Occipital lobe (tissue), 1 donor: ENCODE measurements at regions not wholly inside any gene's neighbourhood (a gene's known extent, or its start where the extent isn't known, plus 50 kb on each side); places are given as distances from the start of the nearest gene placed in this dataset.

Experiments used
- DNase-seq: peaks from one replicate; lab custom pipeline; 2025; lab: John Stamatoyannopoulos, UW

GRCh38 chr3:126267169-126267975 lies 87.0 kb upstream of the ALDH1L1 start:
- DNase-seq = peak; percentile 65

- no peak for DNase-seq
Measured at GRCh38 chr3:126266850-126267168, 86.4 kb upstream of the ALDH1L1 start.

- DNase-seq = no peak
Measured at GRCh38 chr3:126266291-126266840, 86.0 kb upstream of the ALDH1L1 start.

DNA sequence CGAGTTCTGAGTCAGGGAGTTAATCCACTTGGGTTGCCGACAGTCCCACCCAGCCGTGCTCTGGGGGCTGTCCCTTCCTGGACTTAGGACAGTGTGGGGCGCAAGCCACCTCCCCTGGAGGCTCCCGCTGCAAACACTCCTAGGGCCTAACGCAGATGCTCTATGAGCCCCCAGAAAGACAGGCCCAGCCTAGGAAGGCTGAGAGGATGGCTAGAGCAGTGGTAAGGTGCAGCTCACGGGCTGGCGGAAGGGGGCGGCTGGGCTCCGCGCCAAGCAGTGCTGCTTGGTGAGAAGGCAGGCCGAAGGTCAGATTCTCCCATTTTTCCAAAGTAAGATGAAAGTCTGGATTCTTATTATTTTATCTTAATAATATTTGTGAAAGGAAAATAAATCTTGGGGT lies 84.6 kb upstream of the ALDH1L1 start:
- DNase-seq = no peak

DNA sequence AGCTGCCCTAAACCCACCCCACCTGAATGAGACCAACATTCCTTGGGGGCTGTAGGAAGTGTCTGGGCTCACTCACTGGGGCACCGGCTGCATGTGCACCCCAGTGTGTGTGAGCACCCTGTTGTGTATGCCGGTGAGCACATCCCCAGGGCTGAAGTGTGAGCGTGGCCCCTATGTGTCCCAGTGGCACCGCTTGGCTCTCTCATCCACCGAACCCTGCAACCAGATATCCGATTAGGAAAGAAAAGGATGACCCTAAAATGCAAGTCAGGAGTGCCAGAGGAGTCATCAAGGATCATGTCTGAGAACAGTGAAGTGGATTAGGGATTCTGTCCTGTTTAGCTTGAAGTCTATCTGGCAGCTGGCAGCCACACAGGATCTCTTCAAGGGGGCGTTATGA lies 84.0 kb upstream of the ALDH1L1 start:
- no peak for DNase-seq

- DNase-seq = no peak
Measured at GRCh38 chr3:126263971-126264370, 83.6 kb upstream of the ALDH1L1 start.

DNA sequence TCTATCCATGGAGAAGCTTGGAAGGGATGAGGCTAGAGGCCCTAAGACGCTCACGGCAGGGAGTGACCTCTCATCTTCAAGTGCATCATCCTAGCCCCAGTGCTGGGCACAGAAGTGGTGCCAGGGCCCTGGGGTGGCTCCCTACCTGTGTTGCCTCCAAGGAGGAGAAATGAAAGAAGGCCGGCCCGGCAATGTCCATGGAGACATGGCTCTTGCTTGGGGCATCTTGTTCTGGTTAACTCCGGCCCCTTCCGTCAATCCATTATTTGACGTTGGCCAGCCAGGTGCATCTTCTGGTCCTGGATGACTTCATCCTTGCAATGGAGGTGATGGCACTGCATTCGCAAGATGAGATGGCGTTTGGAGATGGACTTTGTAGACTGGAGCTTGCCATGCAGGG lies 83.2 kb upstream of the ALDH1L1 start:
- DNase-seq = no peak

GRCh38 chr3:126262227-126262626 lies 81.8 kb upstream of the ALDH1L1 start:
- DNase-seq = no peak

DNA sequence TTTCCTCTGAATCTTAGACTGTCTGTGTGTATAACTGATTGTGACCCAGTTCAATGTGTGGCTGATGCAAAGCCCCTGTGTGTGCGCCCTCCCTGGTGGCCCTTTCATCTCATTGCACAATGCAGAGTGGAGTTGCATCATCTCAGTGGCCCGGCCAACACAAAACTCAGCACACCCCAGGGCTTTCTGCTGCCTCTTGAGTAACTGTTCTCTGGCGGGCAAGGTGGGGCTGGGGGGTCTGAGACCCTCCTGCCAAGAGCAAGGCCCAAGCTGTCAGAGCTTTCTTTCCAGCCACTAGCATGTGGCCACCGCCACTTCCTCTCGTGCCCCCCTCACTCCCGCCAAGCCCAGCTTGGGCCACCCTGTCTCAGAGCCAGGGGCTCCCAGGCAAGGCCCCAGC lies 80.7 kb upstream of the ALDH1L1 start:
- no peak for DNase-seq

GRCh38 chr3:126259411-126260391 lies 79.3 kb upstream of the ALDH1L1 start:
- DNase-seq = peak; percentile 15

GRCh38 chr3:126258670-126259069 lies 78.3 kb upstream of the ALDH1L1 start:
- DNase-seq = no peak

GRCh38 chr3:126257984-126258383 lies 77.6 kb upstream of the ALDH1L1 start:
- no peak for DNase-seq

GRCh38 chr3:126257174-126257573 lies 76.8 kb upstream of the ALDH1L1 start:
- DNase-seq = no peak

GRCh38 chr3:126256251-126256650 lies 75.9 kb upstream of the ALDH1L1 start:
- no peak for DNase-seq

DNA sequence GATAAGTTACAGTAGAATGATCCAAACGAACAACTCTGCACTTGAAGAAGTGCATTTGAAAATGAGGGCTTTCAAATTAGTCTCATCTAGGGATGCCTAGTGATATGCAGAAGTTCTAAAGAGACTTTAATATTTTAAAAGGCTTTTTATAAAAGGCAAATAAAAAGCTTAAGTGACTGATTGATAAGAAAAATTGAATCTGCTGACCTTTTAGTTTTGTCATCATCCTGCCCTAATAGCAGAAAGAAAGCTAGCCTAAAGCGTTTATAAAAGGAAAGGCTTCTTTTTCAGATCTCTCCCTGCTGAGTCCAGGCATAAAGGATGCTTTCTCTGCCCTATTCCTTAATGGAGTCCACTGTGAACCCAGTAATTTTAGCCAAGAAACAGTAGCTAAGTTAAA lies 72.7 kb upstream of the ALDH1L1 start:
- DNase-seq = no peak

GRCh38 chr3:126252373-126252772 lies 72.0 kb upstream of the ALDH1L1 start:
- no peak for DNase-seq

DNA sequence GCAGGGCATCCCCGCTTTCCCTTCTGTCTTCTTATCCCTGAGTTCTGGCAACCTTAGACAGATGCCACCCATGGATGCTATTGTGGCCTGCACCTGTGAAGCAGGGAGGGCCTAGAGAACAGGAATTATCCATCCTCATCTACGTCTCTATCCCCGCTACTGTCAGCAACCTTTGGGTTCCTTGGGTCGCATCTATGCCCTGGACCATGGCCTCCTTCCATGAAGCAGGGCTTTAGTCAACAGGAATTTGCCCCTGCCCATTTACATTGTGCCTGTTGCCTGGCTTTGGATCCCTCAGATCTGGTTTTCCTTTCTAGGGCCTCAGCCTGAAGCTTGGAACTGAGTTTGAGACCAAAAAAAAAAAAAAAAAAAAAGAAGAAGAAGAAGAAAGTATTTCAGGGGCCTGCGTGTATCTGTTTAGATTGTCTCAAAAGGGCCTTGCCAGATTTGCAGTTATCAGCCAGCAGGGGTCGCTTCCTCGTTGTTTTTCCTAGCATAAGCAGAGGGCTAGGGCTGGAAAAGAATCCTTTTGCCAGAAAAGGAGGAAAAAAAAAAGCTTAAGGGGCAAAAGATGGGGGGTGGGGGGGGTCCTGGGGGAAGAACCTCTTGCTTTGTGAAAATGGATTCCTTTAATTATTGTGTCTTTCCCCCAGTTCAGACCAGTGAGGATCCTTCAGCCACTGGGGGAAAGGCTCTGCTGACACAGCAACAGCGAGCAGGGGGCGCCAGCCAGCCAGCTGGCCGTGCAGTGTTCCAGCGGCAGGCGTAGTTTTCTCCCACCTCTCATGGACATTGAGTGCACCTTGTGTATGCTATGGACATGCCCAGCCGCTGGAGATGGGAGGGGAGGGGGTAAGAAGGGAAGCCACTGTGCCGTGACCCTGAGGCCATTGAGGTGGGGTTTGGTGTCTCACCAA lies 65.7 kb upstream of the ALDH1L1 start:
- peak; percentile 22 for DNase-seq
